ENCODE measurements at regions not wholly inside any gene's neighbourhood (a gene's known extent, or its start where the extent isn't known, plus 50 kb on each side); places are given as distances from the start of the nearest gene placed in this dataset.
A peak's percentile ranks its signal among the peaks of the same experiment; 100 is the strongest.
"Not testable (repeated sequence)": the region's sequence is repeated elsewhere in the genome, so short reads cannot be mapped to it uniquely, and the experiment has no call there.

DNA sequence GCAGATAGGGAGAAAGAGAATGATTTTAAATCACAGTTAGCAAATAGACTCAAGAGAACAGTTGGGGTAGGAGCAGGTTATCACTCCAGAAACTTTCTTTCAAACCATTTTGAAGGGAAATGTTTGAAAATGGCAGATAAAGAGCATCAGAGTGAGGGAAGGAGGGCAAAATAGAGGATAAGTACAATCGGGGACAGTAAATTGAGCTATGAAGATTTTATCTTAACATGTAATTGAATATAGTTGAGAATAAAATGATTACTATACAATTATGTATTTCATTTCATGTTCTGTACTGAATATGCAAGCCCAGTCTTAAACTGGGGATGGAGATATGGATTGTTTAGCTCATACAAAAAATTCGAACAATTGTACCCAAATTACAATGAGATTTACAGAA, 54.0 kb downstream of the MAP10 start:
- no peak for DNase-seq

DNA sequence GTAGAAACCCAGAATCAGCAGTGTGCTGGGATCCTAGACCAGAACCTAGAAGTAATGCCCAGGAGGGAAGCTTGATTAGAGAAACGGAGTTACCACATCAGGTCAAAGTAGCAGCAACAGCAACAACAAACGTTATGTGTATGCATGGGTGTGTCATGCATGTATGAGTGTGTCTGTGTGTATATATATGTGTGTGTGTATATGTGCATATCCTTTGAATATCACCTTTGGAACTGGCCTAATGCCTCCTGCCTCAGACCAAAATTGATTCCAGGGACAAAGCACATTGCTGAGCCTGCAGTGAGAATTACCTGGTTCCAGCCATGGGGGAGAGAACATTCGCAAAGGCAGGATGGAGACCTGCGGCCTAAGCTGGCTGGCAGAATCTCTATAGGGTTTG, 55.9 kb downstream of the MAP10 start:
- DNase-seq = no peak

DNA sequence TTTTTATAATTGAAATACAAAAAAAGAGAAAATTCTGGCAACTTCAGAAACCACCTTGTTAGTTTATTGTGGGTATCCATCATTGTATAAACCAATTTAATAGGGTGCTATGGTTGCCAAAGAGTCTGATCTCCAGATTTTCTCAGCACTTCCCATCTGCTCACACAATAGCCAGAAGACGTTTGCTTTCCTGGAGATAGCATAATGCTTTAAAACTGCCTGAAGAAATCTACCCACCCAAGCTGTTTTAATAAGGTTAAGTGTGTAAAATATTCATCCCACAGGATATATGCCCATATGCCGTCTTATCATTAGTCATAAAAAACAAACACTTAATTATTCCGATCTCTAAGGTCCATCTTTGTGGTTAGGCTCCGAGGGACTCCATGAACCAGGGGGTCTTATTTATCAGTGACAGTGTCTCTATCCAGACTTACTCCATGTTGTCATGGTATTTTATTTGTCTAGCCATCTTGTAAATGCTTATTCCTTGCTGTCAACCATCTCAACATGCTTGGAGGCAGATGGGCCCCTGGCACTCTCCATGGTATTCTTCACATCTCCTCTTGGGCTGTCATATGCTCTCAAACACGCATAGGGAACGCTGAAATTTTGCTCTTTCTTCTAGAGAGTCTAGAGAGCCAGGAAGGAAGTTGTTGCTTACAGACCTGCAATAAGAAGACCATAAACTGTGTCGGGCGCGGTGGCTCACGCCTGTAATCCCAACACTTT, 58.5 kb downstream of the MAP10 start:
- DNase-seq = peak; percentile 18 to 86

DNA sequence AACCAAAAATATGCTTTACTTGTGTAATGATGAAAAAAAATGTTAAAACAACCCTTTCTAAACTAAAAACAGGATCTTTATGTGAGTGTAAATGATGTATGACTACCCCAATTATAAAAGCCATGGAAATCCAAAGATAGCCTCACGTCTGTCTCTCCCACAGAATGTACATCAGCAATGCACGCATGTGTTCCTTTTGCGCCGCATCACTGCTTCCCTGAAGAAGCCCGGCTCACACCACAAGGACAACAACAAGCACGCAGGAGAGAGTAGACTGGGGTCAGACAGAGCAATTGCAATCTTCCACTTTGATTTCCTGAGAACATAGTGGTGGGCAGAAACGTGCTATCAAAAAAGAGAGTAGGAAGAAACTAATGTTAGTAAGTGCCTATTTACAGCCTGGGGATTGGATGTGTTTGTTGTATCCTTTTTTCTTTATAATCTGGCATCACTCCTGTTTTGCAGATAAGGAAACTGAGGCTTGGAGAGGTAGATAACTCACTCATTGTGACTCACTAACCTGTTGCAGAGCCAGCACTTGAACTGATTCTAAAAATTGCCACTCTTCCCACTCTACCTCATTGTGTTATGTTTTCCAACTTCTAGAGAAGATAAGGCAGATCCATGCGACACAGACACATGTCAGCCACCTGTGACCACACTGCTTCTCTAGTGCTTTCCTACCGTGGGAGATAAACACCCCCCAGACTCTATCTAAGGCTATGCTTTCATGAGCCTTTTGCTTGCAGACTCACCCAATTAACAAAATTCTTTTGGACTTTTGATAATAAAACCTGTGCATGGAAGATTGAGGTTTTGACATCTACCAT, 60.1 kb downstream of the MAP10 start:
- no peak for DNase-seq

DNA sequence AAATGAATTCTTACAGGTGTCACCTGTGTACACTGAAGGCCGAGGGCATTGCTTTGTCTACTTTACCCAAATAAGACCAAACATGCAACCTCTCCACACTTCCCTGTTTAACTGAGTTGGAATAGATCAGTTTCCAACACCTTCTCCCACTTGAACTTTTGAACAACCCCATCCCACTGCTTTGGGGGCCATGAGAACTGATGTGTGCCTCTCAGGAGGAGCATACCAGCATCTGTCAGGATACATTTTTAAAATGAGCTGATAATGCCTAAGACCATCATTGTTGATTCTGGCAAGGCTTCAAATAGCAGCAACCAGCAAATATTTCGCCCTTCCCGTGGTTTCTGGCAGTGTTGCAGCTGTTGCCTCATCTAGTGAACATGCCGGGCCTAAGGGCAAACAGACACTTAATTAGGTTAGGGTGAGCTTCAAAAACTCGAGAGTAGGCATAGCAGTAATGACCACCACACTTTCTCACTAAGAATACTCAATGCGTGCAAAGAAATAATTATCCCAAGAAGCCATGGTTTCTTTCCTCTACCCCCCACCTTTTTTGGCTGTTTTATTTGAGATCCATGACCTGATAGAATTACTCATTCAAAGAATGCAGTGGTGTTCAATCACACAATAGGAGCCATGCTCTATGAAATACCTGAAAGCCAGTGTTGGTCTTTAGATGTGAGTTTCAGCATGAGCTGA, 63.7 kb downstream of the MAP10 start:
- DNase-seq = no peak

DNA sequence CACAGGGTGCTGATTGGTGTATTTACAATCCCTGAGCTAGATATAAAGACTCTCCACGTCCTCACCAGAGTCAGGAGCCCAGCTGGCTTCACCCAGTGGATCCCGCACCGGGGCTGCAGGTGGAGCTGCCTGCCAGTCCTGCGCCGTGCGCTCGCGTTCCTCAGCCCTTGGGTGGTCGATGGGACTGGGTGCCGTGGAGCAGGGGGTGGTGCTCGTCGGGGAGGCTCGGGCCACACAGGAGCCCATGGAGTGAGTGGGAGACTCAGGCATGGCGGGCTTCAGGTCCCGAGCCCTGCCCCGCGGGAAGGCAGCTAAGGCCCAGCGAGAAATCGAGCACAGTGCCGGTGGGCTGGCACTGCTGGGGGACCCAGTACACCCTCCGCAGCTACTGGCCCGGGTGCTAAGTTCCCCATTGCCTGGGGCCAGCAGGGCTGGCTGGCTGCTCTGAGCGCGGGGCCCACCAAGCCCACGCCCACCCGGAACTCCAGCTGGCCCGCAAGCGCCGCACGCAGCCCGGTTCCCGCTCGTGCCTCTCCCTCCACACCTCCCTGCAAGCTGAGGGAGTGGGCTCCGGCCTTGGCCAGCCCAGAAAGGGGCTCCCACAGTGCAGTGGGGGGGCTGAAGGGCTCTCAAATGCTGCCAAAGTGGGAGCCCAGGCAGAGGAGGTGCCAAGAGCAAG, 66.2 kb downstream of the MAP10 start:
- DNase-seq = not testable (repeated sequence)

DNA sequence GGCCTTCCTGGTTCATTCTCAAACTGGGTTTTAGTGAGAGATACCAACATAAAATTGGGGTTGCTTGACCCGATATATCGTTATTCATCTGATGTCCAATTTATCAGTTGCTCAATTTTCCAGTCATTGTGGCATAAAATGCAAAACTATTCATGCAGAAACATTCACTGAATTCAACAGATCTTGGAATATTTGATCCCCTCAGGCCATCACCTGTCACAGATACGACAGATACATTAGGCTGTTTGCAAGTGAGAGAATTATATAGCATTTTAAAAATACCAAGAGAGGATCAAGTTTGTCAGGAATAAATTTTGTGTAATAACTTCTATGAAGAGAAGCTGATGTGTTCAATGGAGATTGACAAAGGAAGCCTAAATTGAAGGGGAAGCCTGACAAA, 67.1 kb downstream of the MAP10 start:
- no peak for DNase-seq

DNA sequence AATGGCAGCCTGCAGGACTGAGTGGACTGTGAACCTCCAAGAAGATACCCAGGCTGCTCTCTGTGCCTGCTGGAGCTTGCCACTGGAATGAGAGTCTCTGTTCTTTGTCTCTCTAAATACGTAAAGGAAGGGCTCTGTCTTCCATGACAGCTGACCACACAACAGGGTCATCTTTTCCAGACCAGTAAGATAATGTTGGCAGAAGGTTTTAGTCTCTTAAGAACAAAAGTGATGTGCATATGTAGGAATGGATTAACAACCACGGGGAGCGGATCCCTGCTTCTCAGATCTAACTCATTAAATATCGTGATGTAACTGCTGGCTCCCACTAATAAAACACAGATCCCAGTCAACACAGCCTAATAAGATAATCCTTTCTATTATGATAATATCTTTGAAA, 67.5 kb downstream of the MAP10 start:
- no peak for DNase-seq

DNA sequence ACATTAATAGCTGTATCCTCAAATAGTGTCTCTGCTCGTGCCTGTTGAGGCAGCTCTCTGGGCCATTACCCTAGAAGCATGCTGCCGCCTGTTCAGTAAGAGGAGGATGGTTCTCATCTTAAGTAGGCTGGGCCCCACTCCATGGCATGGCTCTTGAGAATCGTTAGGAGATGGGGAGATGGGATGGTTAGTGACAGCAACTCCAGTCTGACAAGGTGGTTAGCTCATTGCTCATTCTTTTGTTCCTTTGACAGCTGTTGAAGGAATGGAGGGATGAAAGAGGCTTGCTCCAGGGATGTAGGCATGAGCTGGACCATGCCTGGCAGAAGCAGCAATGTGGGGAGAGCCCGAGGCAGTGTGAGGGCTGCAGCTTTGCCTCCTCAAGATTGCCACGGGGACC, 68.2 kb downstream of the MAP10 start:
- DNase-seq = peak in 1 of 2 experiments; percentile 12

DNA sequence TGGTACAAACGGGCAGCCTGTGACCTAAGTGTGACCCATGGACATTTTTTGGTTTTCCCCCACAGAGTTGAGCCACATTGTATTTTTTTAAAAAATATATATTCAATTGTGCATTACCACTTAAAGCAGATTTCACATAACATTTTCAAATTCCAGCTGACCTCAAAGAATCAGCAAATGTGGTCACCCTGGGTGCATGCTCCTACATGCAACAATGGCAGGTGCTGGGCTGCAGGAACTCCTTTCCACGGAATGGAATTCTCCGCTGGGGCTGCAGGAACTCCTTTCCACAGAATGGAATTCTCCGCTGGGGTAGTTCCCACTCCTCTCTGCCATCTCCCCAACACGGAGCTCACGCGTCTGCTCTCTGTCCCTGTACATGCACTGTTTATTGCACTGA, 68.7 kb downstream of the MAP10 start:
- DNase-seq = no peak

DNA sequence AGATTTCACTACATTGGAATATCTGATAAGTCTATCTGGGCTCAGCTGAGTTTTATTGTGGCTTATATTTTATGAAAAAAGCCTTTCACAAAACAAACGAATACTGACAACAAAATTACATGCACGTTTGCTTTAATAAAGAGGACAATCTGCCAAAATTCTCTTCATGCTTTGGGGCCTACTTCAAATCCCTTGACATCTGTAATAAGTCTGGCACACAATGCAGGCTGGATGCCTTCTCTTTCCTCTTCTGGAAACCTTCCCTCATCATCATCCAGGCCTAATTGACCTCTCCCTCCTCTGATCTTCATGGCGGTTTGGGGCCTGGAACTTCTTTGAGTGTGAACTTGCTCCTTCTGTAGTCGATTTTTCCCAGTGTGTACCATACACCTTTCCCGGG, 70.3 kb downstream of the MAP10 start:
- DNase-seq = no peak

DNA sequence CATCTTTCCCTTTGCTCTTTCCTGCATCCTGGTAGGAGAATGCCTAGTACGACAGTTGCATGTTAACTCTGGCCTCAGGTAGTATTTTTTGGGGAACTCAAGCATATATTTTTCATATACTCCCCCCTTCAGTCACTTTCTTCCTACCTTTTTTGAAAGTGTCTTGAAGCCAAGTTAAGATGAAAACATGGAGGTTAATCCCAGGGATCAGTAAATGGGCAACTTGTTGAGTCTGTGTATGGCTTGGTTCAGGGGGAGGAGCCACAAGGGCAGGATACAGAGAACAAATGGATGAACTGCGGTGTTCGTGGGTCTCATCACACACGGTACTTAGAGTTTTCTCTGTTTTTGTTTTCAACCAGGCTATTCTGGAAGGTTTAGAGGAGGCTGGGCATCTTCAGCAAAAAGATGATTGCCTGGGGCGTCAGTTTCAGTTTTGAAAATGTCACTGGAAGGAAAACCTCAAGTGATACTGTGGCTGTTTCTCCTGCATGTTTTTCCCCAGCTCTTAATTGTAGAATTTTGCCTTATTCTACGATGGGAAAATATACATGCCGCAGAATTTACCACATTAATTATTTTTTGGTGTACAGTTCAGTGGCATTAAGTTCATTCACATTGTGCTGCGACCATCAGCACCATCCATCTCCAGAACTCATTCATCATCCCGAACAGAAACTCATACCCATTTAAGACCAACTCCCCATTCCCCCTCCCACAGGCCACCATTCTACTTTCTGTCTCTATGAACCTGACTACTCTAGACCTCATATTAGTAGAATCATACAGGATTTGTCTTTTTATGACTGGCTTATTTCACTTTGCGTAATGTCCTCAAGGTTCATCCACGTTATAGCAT, 71.5 kb downstream of the MAP10 start:
- DNase-seq = no peak

DNA sequence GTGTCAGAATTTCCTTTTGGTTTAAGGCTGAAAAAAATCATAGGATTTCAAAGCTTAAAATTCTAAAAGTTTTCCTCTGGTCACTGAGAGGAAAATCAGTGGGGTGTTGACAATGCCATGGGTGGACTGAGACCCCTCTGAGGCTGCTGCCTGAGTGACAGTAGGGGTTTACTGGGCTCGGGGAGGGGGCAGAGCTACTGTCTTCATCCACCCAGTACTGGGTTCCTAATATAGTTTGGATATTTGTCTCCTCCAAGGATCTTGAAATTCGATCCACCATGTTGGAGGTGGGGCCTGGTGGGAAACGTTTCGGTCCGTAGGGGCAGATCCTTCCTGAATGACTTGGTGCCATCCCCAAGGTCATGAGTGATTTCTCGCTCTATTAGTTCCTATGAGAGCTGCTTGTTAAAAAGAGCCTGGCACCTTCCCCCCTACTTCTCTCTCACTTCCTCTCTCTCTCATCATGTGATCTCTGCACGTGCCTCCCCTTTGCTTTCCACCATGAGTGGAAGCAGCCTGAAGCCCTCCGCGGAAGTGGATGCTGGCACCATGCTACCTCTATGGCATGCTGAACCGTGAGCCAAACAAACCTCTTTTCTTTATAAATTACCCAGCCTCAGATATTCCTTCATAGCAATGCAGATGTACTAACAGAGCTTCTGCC, 72.3 kb downstream of the MAP10 start:
- DNase-seq = no peak

DNA sequence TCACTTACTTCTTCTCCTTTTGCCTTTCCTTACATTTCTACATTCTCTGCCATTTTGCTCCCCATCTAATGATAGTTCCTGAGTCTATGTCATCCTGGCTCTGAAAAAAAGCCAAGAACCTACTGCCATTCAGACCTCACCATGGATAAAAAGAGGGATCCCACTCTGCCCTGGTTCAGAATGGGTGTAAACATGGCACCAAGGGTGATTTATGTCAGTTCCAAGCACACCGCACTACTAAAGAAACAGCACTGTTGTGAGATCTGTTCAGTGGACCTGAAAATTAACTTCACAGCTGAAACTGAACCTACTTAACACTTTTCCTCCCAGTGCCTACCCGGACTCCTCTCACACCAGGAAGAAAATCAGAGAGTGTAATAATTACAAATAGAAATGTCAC, 72.3 kb upstream of the NTPCR start:
- DNase-seq = no peak

DNA sequence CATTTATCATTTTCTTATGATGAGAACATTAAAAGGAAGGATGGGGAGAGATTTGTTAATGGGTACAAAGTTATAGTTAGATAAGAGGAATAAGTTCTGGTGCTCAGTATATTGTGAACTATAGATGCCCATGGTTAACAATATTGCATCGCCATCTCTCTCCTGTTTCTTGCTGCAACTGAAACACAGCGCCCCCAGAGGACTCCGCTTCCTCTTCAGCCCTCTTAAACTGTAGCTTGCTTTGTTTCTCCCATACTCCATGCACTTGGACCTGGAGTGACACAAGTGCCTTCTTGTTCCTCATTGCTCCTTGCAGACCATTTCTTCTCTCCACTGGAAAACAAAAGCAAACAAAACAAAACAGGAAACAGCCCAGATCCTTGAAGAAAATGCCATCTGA, 70.1 kb upstream of the NTPCR start:
- peak; percentile 10 to 29 for DNase-seq

DNA sequence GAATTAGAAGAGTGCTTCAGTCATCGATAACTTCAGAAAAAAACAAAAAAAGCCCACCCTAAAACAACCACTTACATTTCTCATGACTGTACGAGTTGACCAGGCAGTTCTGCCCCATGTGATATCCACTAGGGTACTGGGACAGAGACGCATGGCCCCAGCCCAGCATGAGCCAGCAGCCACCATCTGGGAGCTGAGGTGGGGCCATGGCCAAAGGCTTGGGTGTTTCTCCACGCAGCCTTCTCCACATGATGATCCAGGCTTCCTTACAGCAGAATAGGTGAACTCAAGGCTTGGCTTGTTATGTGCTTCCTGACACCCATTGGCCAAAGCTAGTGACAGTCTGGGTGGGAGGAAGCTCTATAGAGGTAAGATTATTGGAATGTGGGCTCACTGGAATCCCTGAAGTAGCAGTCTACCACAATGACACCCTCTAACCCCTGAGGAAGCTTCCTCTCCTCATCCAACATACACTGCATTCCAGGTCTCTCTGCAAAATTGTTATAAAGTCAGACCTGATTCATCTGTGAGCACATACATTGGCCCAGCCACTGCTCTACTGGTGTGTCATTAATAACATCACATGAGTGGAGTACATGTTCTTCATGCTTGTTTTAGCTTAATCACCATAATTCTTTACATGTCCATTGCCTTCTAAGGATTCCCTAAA, 66.3 kb upstream of the NTPCR start:
- DNase-seq = no peak

DNA sequence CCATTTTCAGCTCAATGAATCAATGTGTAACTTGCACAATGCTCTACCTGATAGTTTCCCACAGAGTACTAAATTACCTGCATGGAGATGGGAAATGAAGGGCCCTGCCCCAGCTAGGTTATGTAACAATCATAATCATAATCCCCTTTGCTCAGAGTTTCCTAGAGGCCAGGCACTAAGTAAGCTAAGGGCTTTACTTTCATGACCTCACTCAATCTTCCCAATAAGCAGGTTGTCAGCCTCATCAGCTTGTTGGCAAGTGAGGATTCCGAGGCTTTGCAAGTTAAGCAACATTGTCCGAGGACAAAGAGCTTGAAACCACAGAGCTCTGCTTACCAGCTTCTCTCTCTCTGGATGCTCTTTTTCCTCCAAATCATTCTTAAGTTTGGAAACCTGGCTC, 64.1 kb upstream of the NTPCR start:
- no peak for DNase-seq

DNA sequence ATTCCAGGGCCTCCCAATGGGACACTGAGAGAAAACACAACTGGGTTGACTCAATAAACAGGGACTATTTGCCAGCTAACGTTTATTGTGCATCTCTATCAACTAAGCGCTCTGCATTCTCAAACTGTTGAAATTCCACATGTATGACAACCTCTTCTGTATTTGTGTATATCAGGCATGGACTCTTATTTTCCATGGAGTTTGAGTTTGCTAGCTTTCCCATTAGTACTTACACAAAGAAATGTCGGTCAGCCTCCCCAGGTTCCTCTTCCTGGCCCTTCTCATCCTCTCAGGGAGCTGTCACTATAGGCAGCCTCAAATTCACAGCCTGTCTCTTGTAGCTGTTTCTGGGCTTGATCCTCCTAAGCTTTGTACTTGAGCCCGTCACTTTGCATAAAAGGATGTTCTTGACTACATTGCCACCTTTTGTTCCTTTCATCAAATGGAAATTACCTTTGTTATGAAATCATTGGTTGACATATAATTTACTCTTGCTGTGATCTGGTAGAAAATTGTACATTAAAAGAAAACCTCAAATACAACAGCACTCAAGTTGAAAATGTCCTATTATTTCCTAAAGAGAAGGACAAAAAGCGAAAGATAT, 60.0 kb upstream of the NTPCR start:
- DNase-seq = no peak

DNA sequence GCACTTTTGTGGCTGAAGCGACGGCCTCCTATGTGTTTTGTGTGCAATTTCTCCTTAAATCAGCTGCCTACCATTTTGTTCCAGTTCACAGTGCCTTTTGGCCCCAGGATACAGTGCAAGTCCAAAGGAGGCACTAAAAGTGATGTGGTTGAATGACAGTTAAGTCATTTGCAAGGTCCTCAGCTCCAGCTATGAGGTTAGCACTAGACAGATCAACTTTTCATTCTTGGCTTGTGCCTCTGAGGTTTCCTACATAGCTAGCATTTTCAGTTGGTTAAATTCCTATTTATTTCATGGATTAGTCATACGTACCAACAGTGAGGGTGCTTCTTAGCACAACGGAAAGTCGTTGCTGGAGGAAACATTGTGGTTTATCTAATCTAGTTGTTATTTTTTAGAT, 59.3 kb upstream of the NTPCR start:
- DNase-seq = no peak

DNA sequence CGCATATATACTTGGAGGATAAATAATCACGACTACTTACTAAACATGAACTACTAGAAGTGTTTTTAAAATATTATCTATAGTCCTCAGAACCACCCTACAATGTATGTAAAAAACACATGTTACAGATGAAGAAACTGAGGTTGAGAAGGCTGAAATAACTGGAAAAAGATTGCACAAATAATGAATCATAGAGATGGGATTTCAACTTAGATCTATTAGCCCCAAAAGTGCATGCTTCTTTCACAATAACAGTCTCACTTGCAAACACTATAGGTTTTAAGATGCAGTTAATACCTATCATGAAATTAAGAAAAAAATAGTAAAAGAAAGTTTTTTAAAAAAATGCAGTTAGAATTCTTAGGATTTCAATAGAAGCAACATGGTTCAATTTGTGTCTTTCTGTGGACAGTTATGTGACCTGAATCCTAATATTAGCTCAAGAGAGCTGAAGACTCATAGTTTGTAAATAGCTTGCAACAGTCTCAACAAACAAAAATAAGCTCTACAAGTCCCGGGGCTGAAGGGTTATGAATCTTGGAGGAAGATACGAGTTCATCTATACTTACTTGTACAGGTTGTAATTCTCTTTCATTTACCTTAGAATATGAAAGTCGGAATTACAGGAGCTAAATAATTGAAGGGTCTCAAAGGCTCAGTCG, 58.6 kb upstream of the NTPCR start:
- DNase-seq = no peak

Data from NCI-H524 (cell line).